ENCODE measurements at regions not wholly inside any gene's neighbourhood (a gene's known extent, or its start where the extent isn't known, plus 50 kb on each side); places are given as distances from the start of the nearest gene placed in this dataset.

- TF ChIP-seq CTCF (conservative IDR thresholded peaks at IDR 0.05 in 1 of 2, IDR thresholded peaks at IDR 0.05 in 1 of 2; ENCODE audit: extremely low read depth in 1 of 2, insufficient read depth in 1 of 2, low read depth in 1 of 2, low read length in 2 of 2), result no peak
- TF ChIP-seq EZH2 (IDR thresholded peaks at IDR 0.05; ENCODE audit: borderline replicate concordance, low read length), result no peak
These were observed 259.9 kb downstream of the ARPP21 start for GRCh38 chr3:35899245-35899644.
